Right renal cortex interstitium (tissue), 3 donors: ENCODE measurements at regions not wholly inside any gene's neighbourhood (a gene's known extent, or its start where the extent isn't known, plus 50 kb on each side); places are given as distances from the start of the nearest gene placed in this dataset.

Experiments
- DNase-seq, 3 donors: peaks; one replicate each; pipeline ENCODE4 v3.0.0-alpha.2; 2013; ENCODE audit warnings: low read depth in 3 of 3, low spot score in 2 of 3

- no peak for DNase-seq
Observed at GRCh38 chr11:122323754-122324421, 207.9 kb upstream of the BLID start.

GRCh38 chr11:122322329-122322728, 206.3 kb upstream of the BLID start:
- DNase-seq = no peak

- DNase-seq = no peak
Observed at GRCh38 chr11:122320671-122321070, 204.7 kb upstream of the BLID start.

GRCh38 chr11:122319691-122320620, 203.9 kb upstream of the BLID start:
- DNase-seq = no peak

GRCh38 chr11:122319085-122319484, 203.1 kb upstream of the BLID start:
- DNase-seq = no peak

GRCh38 chr11:122317305-122317704, 201.3 kb upstream of the BLID start:
- DNase-seq = peak in 1 of 3 donors; percentile 72

GRCh38 chr11:122313581-122313980, 197.6 kb upstream of the BLID start:
- no peak for DNase-seq

GRCh38 chr11:122311216-122311755, 195.3 kb upstream of the BLID start:
- DNase-seq = no peak

- no peak for DNase-seq
Observed at GRCh38 chr11:122310766-122311165, 194.8 kb upstream of the BLID start.

- no peak for DNase-seq
Observed at GRCh38 chr11:122309262-122309925, 193.4 kb upstream of the BLID start.

- DNase-seq = no peak
Observed at GRCh38 chr11:122308226-122308625, 192.2 kb upstream of the BLID start.

- DNase-seq = no peak
Observed at GRCh38 chr11:122307476-122308035, 191.5 kb upstream of the BLID start.

GRCh38 chr11:122306831-122307391, 190.9 kb upstream of the BLID start:
- DNase-seq = no peak

- no peak for DNase-seq
Observed at GRCh38 chr11:122305426-122306320, 189.7 kb upstream of the BLID start.

GRCh38 chr11:122304973-122305372, 189.0 kb upstream of the BLID start:
- no peak for DNase-seq

GRCh38 chr11:122304306-122304705, 188.3 kb upstream of the BLID start:
- no peak for DNase-seq

GRCh38 chr11:122294041-122294440, 178.0 kb upstream of the BLID start:
- DNase-seq = no peak

GRCh38 chr11:122293296-122294023, 177.4 kb upstream of the BLID start:
- no peak for DNase-seq

GRCh38 chr11:122287401-122287800, 171.4 kb upstream of the BLID start:
- no peak for DNase-seq
